Activated CD4-positive, alpha-beta T cell treated with anti-CD3 and anti-CD28 coated beads for 36 hours (primary cell): ENCODE measurements at regions not wholly inside any gene's neighbourhood (a gene's known extent, or its start where the extent isn't known, plus 50 kb on each side); places are given as distances from the start of the nearest gene placed in this dataset.
"Not testable (repeated sequence)": the region's sequence is repeated elsewhere in the genome, so short reads cannot be mapped to it uniquely, and the experiment has no call there.

Experiments used
- ATAC-seq: fragments of 200-7000 bp; cut with Tn5 transposase; one replicate; pipeline ENCODE4 v1.10.0; 2021; ENCODE audit warnings: mild to moderate bottlenecking, moderate library complexity
- CTCF ChIA-PET: fragments of 350-600 bp; sonication (Branson Sonifier 250); formaldehyde crosslinking; loops from one replicate; lab custom pipeline; 2021; ENCODE audit warnings: antibody characterized with exemption; lab: Charles Lee
- POLR2A ChIA-PET: fragments of 350-600 bp; sonication (Branson Sonifier 250); formaldehyde crosslinking; loops from one replicate; lab custom pipeline; 2021; ENCODE audit warnings: antibody characterized with exemption, inconsistent platforms; lab: Charles Lee
- DNase-seq: peaks from one replicate; pipeline ENCODE4 v3.0.0-alpha.2; 2020
- H3K27ac Mint-ChIP-seq: one replicate; pipeline ENCODE4 v1.8.0; 2021; ENCODE audit warnings: mixed read lengths
- H3K27me3 Mint-ChIP-seq: one replicate; pipeline ENCODE4 v1.8.0; 2021; ENCODE audit warnings: mixed read lengths
- H3K36me3 Mint-ChIP-seq: one replicate; pipeline ENCODE4 v1.8.0; 2021; ENCODE audit warnings: low read depth, mixed read lengths
- H3K4me1 Mint-ChIP-seq: one replicate; pipeline ENCODE4 v1.8.0; 2021; ENCODE audit warnings: mixed read lengths
- H3K4me3 Mint-ChIP-seq: one replicate; pipeline ENCODE4 v1.8.0; 2021; ENCODE audit warnings: mild to moderate bottlenecking, moderate library complexity, mixed read lengths
- H3K9me3 Mint-ChIP-seq: one replicate; pipeline ENCODE4 v1.8.0; 2021; ENCODE audit warnings: low read depth, mixed read lengths
- intact Hi-C, 2 experiments: fragments of 100-400 bp; cut with DNase I in 1 of 2; cut with micrococcal nuclease in 1 of 2; formaldehyde crosslinking; loops; one replicate each; pipeline versions ENCODE4 v1.14.2 to v1.15.1; 2022 to 2024; cut with DNase I, micrococcal nuclease

GRCh38 chr13:91057507-91057906, 290.0 kb upstream of the MIR17HG start:
- H3K27ac Mint-ChIP-seq, ATAC-seq, H3K4me1 Mint-ChIP-seq, POLR2A ChIA-PET, H3K4me3 Mint-ChIP-seq, DNase-seq, CTCF ChIA-PET, intact Hi-C loops, H3K27me3 Mint-ChIP-seq, H3K36me3 Mint-ChIP-seq, H3K9me3 Mint-ChIP-seq: not testable (repeated sequence)

- intact Hi-C loops, result no loop called here
- peaks cover 2% of the 10 kb centered on the region for H3K9me3 Mint-ChIP-seq
- no peaks in the 10 kb centered on the region for H3K4me1 Mint-ChIP-seq
- no peaks in the 10 kb centered on the region for H3K36me3 Mint-ChIP-seq
- no peak overlapping the region for H3K4me3 Mint-ChIP-seq
- ChIA-PET POLR2A (no interaction called here), CTCF (no interaction called here)
- ATAC-seq (no peak), DNase-seq (no peak)
- no peaks in the 10 kb centered on the region for H3K27me3 Mint-ChIP-seq
- no peak overlapping the region for H3K27ac Mint-ChIP-seq
Measured at GRCh38 chr13:91058066-91058465, 289.4 kb upstream of the MIR17HG start.

- ATAC-seq (no peak), DNase-seq (no peak)
- Mint-ChIP-seq H3K27ac (no peak overlapping the region), H3K36me3 (no peaks in the 10 kb centered on the region), H3K27me3 (no peaks in the 10 kb centered on the region), H3K4me1 (no peaks in the 10 kb centered on the region), H3K4me3 (no peak overlapping the region), H3K9me3 (peaks cover 2% of the 10 kb centered on the region)
- ChIA-PET POLR2A (interaction anchor here (0.6 kb wide), 1 partner anchor 33 kb away, joined by 5 read pairs; no protein-coding TSS in a partner anchor), CTCF (no interaction called here)
- intact Hi-C loops, result no loop called here
Measured at GRCh38 chr13:91058919-91059318, 288.6 kb upstream of the MIR17HG start.

GRCh38 chr13:91066745-91067144, 280.7 kb upstream of the MIR17HG start:
- H3K27ac Mint-ChIP-seq, result no peak overlapping the region
- CTCF ChIA-PET, result no interaction called here

GRCh38 chr13:91072486-91072885, 275.0 kb upstream of the MIR17HG start:
- ATAC-seq, result no peak
- H3K4me3 Mint-ChIP-seq, result no peak overlapping the region
- ChIA-PET CTCF (no interaction called here), POLR2A (no interaction called here)
- no peak for DNase-seq
- H3K4me1 Mint-ChIP-seq, result no peaks in the 10 kb centered on the region
- H3K36me3 Mint-ChIP-seq, result no peaks in the 10 kb centered on the region
- H3K27ac Mint-ChIP-seq, result no peak overlapping the region
- intact Hi-C loops, result no loop called here
- H3K9me3 Mint-ChIP-seq, result no peaks in the 10 kb centered on the region
- H3K27me3 Mint-ChIP-seq, result peaks cover 2% of the 10 kb centered on the region

More at GRCh38 chr13:91066745-91067144, 280.7 kb upstream of the MIR17HG start:
- Mint-ChIP-seq H3K27me3 (no peaks in the 10 kb centered on the region), H3K4me3 (no peak overlapping the region), H3K4me1 (no peaks in the 10 kb centered on the region), H3K9me3 (no peaks in the 10 kb centered on the region), H3K36me3 (no peaks in the 10 kb centered on the region)
- ATAC-seq (no peak), DNase-seq (no peak)
- intact Hi-C loops, result no loop called here
- POLR2A ChIA-PET, result no interaction called here

GRCh38 chr13:91074091-91074490, 273.4 kb upstream of the MIR17HG start:
- Mint-ChIP-seq H3K4me1 (no peaks in the 10 kb centered on the region), H3K27ac (no peak overlapping the region), H3K36me3 (no peaks in the 10 kb centered on the region), H3K27me3 (peaks cover 2% of the 10 kb centered on the region), H3K4me3 (no peak overlapping the region), H3K9me3 (no peaks in the 10 kb centered on the region)
- no peak for ATAC-seq
- POLR2A ChIA-PET, result no interaction called here
- intact Hi-C loops, result no loop called here
- CTCF ChIA-PET, result interaction anchor here (0.5 kb wide), 1 partner anchor 96 kb away, joined by 3 read pairs; no protein-coding TSS in a partner anchor
- no peak for DNase-seq

GRCh38 chr13:91076830-91077229, 270.7 kb upstream of the MIR17HG start:
- ChIA-PET POLR2A (interaction anchor here (0.6 kb wide), 1 partner anchor 660 kb away, joined by 3 read pairs; no protein-coding TSS in a partner anchor), CTCF (interaction anchor here (0.7 to 1.0 kb wide), 2 partner anchors 43 to 1679 kb away, joined by 3 read pairs; no protein-coding TSS in a partner anchor)
- intact Hi-C loops, result no loop called here
- H3K4me1 Mint-ChIP-seq, result no peaks in the 10 kb centered on the region
- H3K36me3 Mint-ChIP-seq, result no peaks in the 10 kb centered on the region
- DNase-seq (no peak), ATAC-seq (no peak)
- H3K4me3 Mint-ChIP-seq, result no peak overlapping the region
- H3K9me3 Mint-ChIP-seq, result no peaks in the 10 kb centered on the region
- H3K27ac Mint-ChIP-seq, result no peak overlapping the region
- H3K27me3 Mint-ChIP-seq, result peaks cover 7% of the 10 kb centered on the region

GRCh38 chr13:91078093-91078679, 269.3 kb upstream of the MIR17HG start:
- DNase-seq (no peak), ATAC-seq (no peak)
- Mint-ChIP-seq H3K27ac (no peak overlapping the region), H3K36me3 (no peaks in the 10 kb centered on the region), H3K4me3 (no peak overlapping the region), H3K9me3 (no peaks in the 10 kb centered on the region), H3K27me3 (peaks cover 7% of the 10 kb centered on the region), H3K4me1 (no peaks in the 10 kb centered on the region)
- ChIA-PET CTCF (interaction anchor here (0.9 to 1.4 kb wide), 5 partner anchors 9 to 1680 kb away, joined by 3 to 5 read pairs (median 4); no protein-coding TSS in a partner anchor), POLR2A (interaction anchor here (0.7 kb wide), 1 partner anchor 373 kb away, joined by 5 read pairs; no protein-coding TSS in a partner anchor)
- intact Hi-C loops, result no loop called here

GRCh38 chr13:91079176-91079575, 268.3 kb upstream of the MIR17HG start:
- Mint-ChIP-seq H3K27ac (no peak overlapping the region), H3K27me3 (peaks cover 7% of the 10 kb centered on the region), H3K4me3 (no peak overlapping the region), H3K9me3 (no peaks in the 10 kb centered on the region), H3K4me1 (no peaks in the 10 kb centered on the region), H3K36me3 (no peaks in the 10 kb centered on the region)
- ChIA-PET POLR2A (no interaction called here), CTCF (no interaction called here)
- no peak for DNase-seq
- ATAC-seq, result no peak
- intact Hi-C loops, result no loop called here

- intact Hi-C loops, result no loop called here
- H3K27ac Mint-ChIP-seq, result no peak overlapping the region
- no peaks in the 10 kb centered on the region for H3K9me3 Mint-ChIP-seq
- DNase-seq, result no peak
- peaks cover 6% of the 10 kb centered on the region for H3K27me3 Mint-ChIP-seq
- ChIA-PET POLR2A (no interaction called here), CTCF (interaction anchor here (1.0 kb wide), 1 partner anchor 17 kb away, joined by 3 read pairs; no protein-coding TSS in a partner anchor)
- H3K4me3 Mint-ChIP-seq, result no peak overlapping the region
- H3K4me1 Mint-ChIP-seq, result no peaks in the 10 kb centered on the region
- H3K36me3 Mint-ChIP-seq, result no peaks in the 10 kb centered on the region
- no peak for ATAC-seq
Measured at GRCh38 chr13:91085127-91085526, 262.4 kb upstream of the MIR17HG start.

GRCh38 chr13:91086936-91087716, 260.4 kb upstream of the MIR17HG start:
- Mint-ChIP-seq H3K27ac (no peak overlapping the region), H3K9me3 (no peaks in the 10 kb centered on the region)
- no peak for ATAC-seq

GRCh38 chr13:91097269-91097668, 250.2 kb upstream of the MIR17HG start:
- ChIA-PET CTCF (no interaction called here), POLR2A (no interaction called here)
- H3K27me3 Mint-ChIP-seq, result no peaks in the 10 kb centered on the region
- no peaks in the 10 kb centered on the region for H3K4me1 Mint-ChIP-seq
- DNase-seq (no peak), ATAC-seq (no peak)
- H3K4me3 Mint-ChIP-seq, result no peak overlapping the region
- no peak overlapping the region for H3K27ac Mint-ChIP-seq
- H3K9me3 Mint-ChIP-seq, result peaks cover 2% of the 10 kb centered on the region
- intact Hi-C loops, result no loop called here
- no peaks in the 10 kb centered on the region for H3K36me3 Mint-ChIP-seq

More at GRCh38 chr13:91086936-91087716, 260.4 kb upstream of the MIR17HG start:
- Mint-ChIP-seq H3K27me3 (no peaks in the 10 kb centered on the region), H3K36me3 (no peaks in the 10 kb centered on the region), H3K4me3 (no peak overlapping the region), H3K4me1 (no peaks in the 10 kb centered on the region)
- ChIA-PET POLR2A (no interaction called here), CTCF (no interaction called here)
- DNase-seq, result no peak
- intact Hi-C loops, result no loop called here
